GM18909 (cell line): ENCODE measurements at regions not wholly inside any gene's neighbourhood (a gene's known extent, or its start where the extent isn't known, plus 50 kb on each side); places are given as distances from the start of the nearest gene placed in this dataset.
"Not testable (repeated sequence)": the region's sequence is repeated elsewhere in the genome, so short reads cannot be mapped to it uniquely, and the experiment has no call there.

Source experiments
- ATAC-seq: cut with Tn5 transposase; IDR thresholded peaks from one replicate; pipeline ENCODE4 v1.9.1; 2021; ENCODE audit warnings: mild to moderate bottlenecking; ENCODE audit not compliant: unreplicated experiment, poor library complexity

DNA sequence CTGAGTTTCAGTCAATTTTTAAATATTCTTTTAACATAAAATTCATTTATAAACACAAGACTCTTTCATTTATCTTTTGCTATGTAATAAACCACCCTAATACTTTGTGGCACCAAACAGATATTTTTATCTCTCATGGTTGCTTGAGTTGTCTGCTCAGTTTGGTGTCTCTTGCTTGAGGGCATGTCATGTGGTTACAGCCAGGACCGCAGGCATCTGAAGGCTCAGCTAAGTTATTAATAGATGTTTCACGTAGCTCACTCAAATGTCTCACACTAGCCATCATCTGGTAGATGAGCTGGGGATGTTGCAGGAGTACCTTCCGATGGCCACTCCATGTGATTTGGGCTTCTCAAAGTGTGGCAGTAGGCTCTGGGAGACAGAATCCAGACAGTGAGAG lies 597.8 kb downstream of the ETNK1 start:
- no peak for ATAC-seq

DNA sequence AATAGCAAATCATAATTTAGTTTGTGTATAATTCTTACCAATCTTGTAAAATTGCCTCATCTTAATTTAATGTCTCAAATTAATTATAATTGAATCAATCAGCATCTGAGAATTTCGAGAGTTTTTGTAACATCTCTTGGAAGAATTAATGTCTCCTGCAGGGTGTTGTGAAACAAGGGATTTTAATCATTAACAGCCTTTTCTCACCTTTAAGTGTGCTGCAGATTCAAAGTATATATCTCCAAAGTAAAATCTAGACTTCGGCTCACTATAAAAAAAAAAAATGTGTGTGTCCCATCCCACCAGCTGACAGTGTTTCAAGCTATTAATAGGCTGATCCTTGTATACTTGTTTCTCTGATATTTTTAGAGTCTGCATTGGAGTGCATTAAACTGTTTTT lies 603.1 kb downstream of the ETNK1 start:
- no peak for ATAC-seq

DNA sequence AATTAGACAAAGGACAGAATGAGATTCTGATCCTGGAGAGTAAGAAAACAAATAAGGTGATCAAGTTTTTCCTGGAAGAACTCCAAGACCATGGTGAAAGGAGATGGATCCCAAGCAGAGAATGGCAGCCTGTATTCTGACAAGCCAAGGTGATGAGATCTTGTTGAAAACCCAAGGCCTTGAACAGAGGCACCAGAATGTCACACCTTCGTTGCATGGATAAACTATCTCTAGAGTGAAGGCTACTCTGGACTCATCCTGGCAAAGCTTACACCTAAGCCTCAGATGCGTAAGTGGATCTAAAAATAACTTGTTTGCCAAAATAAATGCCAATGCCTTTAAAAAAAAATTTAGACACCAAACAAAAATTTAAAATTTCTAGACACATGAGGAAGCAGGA lies 605.9 kb downstream of the ETNK1 start:
- no peak for ATAC-seq

DNA sequence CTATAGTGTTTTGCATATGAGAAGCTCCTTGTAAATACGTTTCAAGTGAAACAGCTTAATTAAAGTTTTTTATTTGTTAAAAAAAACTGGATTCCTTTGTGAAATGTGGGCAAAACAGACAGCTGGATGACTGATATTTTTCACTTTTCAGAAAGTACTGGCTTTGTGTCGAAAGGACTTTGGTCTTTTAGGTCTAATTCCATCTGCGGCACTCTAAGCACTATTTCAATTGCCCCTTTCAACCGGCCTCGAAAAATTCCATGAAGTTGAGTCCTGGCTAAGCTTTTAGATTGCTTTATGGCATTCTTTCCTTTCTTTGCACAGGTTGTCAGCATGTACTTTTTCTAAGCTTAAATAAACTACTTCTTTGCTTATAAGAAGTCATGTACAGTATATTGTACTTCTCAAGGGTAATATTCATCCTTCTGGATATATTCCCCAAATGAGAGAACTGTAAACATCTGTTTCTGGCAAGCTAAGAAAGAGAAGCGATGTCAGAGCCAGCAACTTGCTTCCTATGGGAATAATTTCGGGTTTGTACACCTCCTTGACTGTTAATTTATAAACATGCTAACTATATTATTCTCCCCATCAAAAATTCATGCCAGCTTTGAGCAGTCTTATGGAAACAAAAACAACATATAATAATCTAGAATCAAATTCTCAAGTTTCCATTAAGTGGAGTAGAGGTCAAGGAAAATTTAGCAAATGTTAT lies 611.3 kb downstream of the ETNK1 start:
- no peak for ATAC-seq

DNA sequence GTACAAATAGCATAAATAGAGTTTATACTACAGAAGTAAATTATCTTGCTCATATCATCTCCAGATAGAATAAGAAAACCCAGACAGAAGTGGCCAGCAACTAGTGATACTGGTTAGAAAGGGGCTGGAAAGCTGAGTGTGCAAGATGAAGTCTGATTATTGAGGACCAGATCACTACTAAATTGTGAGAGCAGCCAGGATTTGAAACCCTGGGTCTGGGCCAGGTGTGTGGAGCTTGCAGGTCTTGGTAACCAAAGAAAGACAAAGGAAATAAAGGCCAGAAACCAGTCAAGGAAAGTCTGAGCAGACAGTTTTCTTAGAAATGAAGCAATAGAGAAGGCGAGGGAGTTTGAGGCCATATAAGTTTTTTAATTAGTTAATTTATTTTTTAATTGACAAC lies 611.8 kb downstream of the ETNK1 start:
- ATAC-seq = no peak

DNA sequence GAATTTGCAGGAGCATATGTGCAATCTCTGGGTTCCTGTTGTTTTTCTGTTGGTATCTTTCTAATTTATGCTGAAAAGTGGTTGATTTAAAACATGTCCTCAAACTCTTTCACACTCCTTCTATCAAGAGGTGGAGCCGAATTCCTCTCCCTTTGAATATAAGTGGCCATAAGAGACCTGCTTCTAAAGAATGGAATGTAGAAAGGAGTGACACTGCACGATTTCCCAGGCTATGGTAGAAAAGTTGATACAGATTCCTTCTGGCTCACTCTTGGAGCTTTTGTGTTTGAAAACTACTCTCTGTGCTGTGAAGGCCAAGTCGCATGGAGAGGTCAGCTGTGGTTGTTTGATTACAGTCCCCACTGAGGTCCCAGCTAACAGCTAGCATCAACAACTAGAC lies 613.2 kb downstream of the ETNK1 start:
- no peak for ATAC-seq

DNA sequence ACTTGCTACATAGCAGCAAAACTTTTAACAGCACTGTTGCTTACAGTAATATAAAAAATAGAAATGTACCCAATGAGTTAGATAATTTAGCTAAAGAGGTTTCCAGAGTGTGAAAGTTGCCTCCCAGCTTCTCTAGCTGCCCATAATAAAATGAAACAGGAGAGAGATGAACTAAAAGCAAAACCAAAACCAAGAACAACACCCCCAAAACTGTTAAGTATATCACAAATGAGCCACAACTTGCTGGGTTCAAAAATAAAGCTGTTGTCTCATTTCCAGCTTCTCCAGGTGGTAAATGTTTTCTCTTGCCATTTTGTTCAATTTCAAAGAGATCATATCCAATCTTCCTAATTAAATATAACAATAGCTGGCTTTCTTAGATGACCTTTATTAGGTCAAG lies 614.0 kb downstream of the ETNK1 start:
- ATAC-seq = no peak

DNA sequence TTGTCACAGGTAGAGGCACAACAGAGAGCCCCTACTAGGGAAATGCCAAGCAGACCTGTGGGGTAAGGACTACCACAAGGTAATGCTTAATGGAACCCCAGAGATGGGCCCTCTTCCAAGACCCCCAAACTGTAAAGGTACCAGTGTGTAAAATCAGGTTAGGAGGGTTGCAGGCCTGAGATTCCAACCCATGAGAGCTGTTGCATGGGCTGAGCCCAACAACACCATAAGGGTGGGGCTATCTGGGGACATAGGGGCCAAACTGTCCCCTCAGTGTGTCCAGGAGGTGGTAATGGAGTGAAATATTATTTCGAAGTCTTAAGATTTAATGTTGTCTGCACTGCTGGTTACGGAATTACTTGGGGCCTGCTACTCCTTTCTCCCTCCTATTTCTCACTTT lies 620.2 kb downstream of the ETNK1 start:
- no peak for ATAC-seq

DNA sequence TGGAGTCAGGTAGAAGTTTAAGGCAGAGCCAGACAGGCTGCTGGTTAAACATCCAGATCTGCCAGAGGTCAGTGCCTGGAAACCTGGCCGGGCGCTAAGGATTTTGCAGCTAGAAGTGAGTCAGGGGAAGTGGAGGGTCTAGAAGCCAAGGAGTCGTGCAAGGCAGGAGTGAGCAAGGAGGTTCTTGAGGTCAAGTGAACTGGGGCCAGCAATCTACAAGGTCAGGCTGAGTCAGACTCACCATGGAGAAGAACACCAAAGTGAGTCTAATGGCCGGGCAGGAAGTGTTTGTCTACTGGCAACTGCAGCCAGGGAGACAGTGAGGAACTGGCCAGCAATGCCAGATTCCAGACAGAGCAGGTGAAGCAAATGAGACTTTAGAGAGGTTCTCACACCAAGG lies 628.2 kb downstream of the ETNK1 start:
- ATAC-seq = no peak

DNA sequence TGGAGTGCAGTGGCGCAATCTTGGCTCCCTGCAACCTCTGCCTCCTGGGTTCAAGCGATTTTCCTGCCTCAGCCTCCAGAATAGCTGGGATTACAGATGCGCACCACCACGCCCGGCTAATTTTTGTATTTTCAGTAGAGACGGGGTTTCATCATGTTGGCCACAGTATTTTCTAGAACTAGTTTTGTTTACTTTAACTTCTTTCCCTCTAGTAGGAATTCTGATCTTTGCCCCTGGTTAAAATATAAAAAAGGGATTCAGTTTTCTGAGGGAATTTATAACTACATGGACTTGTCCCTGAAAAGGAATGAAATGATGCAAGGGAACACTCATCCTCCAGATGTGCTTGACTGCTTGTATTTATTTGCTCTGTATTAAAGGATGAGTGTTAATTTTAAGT lies 628.9 kb downstream of the ETNK1 start:
- ATAC-seq = not testable (repeated sequence)

DNA sequence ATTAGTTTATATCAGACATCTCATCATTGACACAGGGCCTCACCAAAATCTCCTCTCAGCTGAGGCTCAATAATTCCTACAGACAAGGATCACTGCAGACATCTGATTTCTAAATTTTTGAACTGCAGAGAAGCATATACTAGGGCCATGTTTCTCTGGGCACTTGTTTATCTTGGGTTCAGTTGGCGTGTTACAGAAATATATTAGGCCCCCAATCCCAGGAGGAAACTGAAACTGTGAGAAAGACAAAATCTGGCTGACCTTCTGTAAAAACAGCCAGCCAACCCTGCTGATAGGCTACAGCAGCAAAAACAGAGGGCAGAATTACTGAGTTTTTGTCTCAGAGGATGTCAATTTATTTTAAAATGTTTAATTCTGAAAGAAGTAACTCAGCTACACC lies 634.6 kb downstream of the ETNK1 start:
- no peak for ATAC-seq

DNA sequence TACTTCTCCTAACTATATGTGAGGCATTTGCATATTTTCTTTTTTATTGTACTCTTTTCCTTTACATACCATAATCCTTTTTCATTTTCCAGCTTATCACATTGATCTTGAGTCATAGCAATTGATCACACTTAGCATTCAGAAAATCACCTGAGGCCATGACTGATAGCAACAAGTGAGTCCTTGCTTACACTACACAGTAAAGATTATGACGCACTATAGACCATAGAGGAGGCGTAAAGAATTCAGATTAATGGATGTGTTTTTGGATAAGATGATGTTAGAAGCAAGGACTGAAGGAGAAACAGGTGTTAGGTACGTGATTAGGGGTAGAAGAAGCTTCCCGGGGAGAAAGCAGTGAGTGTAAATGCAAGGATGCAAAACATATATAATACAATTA lies 637.7 kb downstream of the ETNK1 start:
- no peak for ATAC-seq

DNA sequence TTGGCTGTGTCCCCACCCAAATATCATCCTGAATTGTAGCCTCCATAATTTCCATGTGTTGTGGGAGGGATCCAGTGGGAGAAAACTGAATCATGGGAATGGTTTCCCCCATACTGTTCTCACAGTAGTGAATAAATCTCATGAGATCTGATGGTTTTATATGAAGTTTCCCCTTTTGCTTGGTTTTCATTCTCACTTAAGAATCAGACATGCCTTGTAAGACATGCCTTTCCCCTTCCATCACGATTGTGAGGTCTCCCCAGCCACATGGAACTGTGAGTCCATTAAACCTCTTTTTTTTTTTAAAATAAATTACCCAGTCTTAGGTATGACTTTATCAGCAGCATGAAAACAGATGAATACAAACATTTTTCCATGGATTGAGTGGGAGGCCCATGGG lies 652.9 kb downstream of the ETNK1 start:
- ATAC-seq = no peak

DNA sequence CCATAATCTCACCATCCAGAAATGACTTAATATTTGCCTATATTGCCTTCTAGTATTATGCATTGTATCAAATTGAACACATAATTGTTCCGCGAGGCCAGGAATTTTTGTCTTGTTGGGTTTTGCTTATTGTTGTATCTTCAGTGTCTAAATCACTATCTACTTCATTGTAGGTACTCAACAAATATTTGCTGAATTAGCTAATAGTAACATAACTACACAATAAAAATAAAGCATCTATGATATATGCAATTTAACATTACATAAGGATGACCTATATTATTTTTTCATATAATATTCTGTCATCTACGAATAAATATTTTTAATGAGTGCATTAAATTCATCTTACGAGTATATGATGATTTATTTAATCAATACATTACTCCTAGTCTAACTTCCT lies 656.3 kb downstream of the ETNK1 start:
- no peak for ATAC-seq

DNA sequence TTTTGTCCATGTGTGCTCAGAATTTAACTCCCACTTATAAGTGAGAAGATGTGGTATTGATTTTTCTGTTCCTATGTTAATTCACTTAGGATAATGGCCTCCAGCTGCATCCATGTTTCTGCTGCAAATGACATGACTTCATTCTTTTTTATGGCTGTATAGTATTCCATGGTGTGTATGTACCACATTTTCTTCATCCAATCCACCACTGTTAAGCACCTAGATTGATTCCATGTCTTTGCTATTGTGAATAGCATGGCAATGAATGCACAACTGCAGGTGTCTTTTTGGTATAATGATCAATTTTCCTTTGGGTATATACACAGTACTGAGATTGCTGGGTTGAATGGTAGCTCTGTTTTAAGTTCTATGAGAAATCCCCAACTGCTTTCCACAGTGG lies 657.7 kb downstream of the ETNK1 start:
- no peak for ATAC-seq

DNA sequence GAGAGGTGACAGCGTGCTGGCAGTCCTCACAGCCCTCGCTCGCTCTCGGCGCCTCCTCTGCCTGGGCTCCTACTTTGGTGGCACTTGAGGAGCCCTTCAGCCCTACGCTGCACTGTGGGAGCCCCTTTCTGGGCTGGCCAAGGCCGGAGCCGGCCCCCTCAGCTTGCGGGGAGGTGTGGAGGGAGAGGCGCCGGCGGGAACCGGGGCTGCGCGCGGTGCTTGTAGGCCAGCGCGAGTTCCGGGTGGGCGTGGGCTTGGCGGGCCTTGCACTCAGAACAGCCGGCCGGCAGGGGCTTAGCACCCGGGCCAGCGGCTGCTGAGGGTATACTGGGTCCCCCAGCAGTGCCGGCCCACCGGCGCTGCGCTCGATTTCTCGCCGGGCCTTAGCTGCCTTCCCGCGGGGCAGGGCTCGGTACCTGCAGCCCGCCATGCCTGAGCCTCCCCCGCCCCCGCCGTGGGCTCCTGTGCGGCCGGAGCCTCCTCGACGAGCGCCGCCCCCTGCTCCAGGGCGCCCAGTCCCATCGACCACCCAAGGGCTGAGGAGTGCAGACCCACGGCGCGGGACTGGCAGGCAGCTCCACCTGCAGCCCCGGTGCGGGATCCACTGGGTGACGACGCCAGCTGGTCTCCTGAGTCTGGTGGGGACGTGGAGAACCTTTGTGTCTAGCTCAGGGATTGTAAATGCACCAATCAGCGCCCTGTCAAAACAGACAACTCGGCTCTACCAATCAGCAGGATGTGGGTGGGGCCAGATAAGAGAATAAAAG lies 661.0 kb downstream of the ETNK1 start:
- not testable (repeated sequence) for ATAC-seq

DNA sequence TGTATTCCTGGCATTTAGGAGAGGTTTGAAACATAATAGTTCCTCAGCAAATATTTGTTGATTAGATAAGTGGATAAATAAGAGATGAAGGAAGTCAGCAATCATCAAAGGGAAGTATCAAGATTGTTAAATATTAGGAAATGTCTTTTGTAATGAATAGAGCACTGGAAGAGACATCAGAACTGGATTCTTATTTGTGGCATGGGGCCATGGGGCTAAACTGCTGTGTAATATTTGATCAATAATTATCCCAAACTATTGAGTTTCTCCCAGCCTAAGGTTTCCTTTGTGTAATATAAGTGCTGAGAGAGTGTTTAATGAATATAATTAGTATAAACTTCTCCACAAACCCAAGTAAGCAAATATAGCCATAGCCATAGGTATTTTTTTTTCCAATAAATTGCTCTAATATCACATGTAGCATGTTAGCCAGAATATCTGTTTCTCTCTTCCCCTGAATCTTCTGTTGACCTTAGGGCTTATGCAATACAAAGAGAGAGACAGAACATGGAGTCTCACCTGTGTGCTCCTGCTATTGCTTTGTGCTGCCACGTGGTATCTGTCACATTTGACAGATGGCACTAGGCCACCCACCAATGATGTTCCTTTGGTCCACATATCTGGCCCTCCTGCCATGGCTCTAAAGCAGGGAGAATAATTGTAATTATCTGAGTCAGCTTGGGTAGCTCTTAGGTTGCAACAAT lies 658.7 kb downstream of the SOX5 start:
- ATAC-seq = no peak

DNA sequence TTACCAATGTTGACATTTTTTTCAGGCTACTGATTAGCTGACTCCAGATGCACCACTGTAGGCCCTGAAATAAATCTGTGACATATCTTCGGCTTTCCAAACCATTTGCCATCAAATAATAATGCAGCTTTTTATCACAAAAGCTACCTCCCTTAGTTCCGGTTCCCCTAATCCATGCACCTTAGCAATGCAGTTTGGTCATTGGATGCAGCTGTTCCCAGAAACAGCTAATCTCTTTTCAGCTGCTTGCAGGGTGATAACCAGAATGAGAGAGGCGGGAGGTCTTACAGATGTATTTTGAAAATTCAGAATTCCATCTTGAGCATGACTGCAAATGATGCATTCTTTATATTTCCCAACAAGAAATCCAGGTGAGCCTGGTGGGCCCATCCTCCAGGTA lies 646.2 kb downstream of the SOX5 start:
- ATAC-seq = no peak

DNA sequence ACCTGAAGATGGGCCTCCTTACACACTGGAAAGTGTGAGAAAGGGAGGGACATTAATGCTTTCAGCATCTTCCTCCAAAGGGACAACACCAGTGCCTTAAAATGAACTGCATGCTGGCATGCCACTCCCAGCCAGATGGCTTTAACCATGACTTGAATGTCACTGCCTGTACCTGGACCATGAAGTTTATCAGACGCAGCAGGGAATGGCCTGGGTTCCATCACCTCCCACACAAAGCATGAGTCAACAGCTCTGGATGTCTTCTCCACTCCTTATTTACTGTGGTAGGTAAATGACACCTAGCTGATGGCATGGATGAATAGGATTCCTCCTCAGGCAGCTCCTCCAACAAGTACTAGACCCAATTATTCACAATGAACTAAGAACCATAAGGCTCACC lies 645.6 kb downstream of the SOX5 start:
- no peak for ATAC-seq

DNA sequence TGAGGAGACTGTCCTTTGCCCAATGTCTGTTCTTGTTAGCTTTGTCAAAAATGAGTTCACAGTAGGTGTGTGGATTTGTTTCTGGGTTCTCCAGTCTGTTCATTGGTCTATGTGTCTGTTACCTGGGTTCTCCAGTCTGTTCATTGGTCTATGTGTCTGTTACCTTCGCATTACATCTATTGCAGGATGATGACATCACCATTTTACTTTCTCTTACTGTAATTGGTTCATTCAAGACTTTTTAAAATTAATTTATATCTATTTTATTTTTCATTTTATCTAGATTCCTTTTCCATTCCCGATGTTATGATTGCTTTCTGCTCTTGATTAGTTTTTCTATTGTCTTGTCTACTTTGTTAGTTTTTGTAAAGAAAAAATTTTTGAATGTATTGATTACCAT lies 615.5 kb downstream of the SOX5 start:
- ATAC-seq = no peak

DNA sequence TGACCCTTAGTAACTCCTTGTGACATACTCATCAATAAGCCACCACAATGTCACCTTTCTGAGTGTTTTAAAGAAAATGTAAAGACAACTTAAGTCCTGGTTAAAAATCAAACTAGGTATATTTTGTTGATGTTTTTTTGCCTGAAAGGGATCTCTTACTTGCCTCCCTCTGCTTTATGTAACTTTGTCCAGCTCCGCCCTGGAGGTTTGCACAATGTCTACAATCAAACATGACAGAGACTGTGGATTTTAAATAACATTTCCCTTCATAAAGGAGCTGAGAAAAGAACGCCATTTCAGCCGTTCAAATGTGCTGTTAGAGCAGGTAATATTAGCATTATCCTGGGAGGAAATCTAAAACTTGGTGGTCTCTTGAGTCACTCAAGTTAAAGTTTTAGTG lies 613.9 kb downstream of the SOX5 start:
- ATAC-seq = no peak

DNA sequence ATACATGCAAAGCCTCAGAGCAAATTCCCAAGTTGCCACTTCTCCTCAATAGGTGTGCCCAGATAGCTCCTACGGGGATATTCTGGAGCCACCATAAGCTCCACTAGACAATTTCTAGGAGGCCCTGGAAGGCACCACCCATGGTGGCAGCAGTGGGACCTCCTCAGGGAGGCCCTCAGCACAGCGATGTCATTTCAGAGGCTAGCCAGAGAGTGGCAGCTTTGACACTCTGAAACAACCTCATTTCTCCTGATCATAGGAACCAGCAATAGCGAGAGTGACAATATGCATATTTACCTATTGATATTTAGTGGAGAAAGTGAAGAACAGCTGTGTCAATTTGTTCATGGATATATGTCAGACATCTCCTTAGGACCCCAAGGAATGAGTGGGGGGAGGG lies 612.3 kb downstream of the SOX5 start:
- no peak for ATAC-seq
